GM12878 (cell line): ENCODE measurements at regions not wholly inside any gene's neighbourhood (a gene's known extent, or its start where the extent isn't known, plus 50 kb on each side); places are given as distances from the start of the nearest gene placed in this dataset.

Experiments used
- ATAC-seq: fragments of 200-7000 bp; cut with Tn5 transposase; 3 replicates; pipeline ENCODE4 v1.9.1; 2020; ENCODE audit warnings: mild to moderate bottlenecking, moderate library complexity
- BruUV-seq: library from RNA; stranded (reverse); fragments of 400-500 nt; replicated peaks from 2 replicates; lab custom pipeline; 2021; lab: Mats Ljungman, UMichigan
- CTCF ChIA-PET: fragments of 300-600 bp; sonication (Branson Sonifier 250); formaldehyde crosslinking; extraction: SDS; loops from one replicate; lab custom pipeline; 2021; ENCODE audit warnings: inconsistent platforms; lab: Yijun Ruan, JAX
- POLR2A ChIA-PET: fragments of 350-600 bp; formaldehyde crosslinking; extraction: SDS; loops from one replicate; lab custom pipeline; 2021; ENCODE audit warnings: inconsistent platforms; lab: Charles Lee
- RAD21 ChIA-PET: fragments of 300-600 bp; sonication (Branson Sonifier 250); formaldehyde crosslinking; loops from one replicate; lab custom pipeline; 2023; ENCODE audit warnings: antibody characterized with exemption; ENCODE audit not compliant: unreplicated experiment; lab: Charles Lee
- SMC1A ChIA-PET: fragments of 300-600 bp; sonication (Branson Sonifier 250); formaldehyde crosslinking; loops from one replicate; lab custom pipeline; 2023; ENCODE audit not compliant: unreplicated experiment, uncharacterized antibody; lab: Charles Lee
- DNase-seq: peaks from one replicate; pipeline ENCODE4 v3.0.0-alpha.2; 2011; ENCODE audit warnings: low read depth, low spot score
- FAIRE-seq: peaks from 3 replicates; lab custom pipeline; 2011; peaks lifted over from hg19 to GRCh38; lab: Jason Lieb, UNC
- H2AFZ ChIP-seq: 2 replicates; pipeline ENCODE4 v1.6.0; 2011; ENCODE audit warnings: low read depth, low read length, control low read depth; ENCODE audit not compliant: control insufficient read depth
- H3K27ac ChIP-seq: 2 replicates; pipeline ENCODE4 v1.5.1; 2011; ENCODE audit warnings: control low read depth; ENCODE audit not compliant: control insufficient read depth, insufficient read depth
- H3K27me3 ChIP-seq, 2 experiments: replicated peaks in 1 of 2; 2 replicates each; pipeline versions ENCODE4 v1.6.0 to v1.6.1; 2011; ENCODE audit warnings: low read length in 1 of 2; ENCODE audit not compliant: control insufficient read depth in 2 of 2, insufficient read depth in 2 of 2
- H3K36me3 ChIP-seq, 2 experiments: 2 replicates each; pipeline ENCODE4 v1.5.1; 2011; ENCODE audit warnings: low read length in 1 of 2; ENCODE audit not compliant: control insufficient read depth in 2 of 2, insufficient read depth in 2 of 2
- H3K4me1 ChIP-seq: 2 replicates; pipeline ENCODE4 v1.6.1; 2011; ENCODE audit warnings: mild to moderate bottlenecking, low read length, moderate library complexity, mixed read lengths; ENCODE audit not compliant: control insufficient read depth, insufficient read depth
- H3K4me2 ChIP-seq: 2 replicates; pipeline ENCODE4 v1.6.0; 2011; ENCODE audit warnings: control low read depth; ENCODE audit not compliant: control insufficient read depth, insufficient read depth
- H3K4me3 ChIP-seq: fragments of 200-600 bp; sonication (generic); 2 replicates; pipeline ENCODE4 v1.5.1; 2016
- H3K79me2 ChIP-seq: 2 replicates; pipeline ENCODE4 v1.6.0; 2011; ENCODE audit warnings: low read length; ENCODE audit not compliant: control insufficient read depth, insufficient read depth
- H3K9ac ChIP-seq: 2 replicates; pipeline ENCODE4 v1.8.0; 2011; ENCODE audit warnings: low read length, control low read depth, mixed read lengths; ENCODE audit not compliant: control insufficient read depth, insufficient read depth
- H3K9me3 ChIP-seq: replicated peaks from 3 replicates; pipeline ENCODE4 v1.5.1; 2011; ENCODE audit warnings: mild to moderate bottlenecking, low read length; ENCODE audit not compliant: control insufficient read depth, insufficient read depth
- H4K20me1 ChIP-seq: 2 replicates; pipeline ENCODE4 v1.6.0; 2011; ENCODE audit not compliant: control insufficient read depth, insufficient read depth
- BHLHE40 ChIP-seq, 2 experiments: fragments of 450-650 bp in 1 of 2; IDR thresholded peaks; 2 replicates each; pipeline ENCODE4 v1.6.1; 2011 to 2017; ENCODE audit warnings: low read depth in 2 of 2, borderline replicate concordance in 1 of 2, improper control_type of control experiment in 1 of 2, low read length in 1 of 2, mild to moderate bottlenecking in 1 of 2
- ELK1 ChIP-seq: IDR thresholded peaks from 2 replicates; pipeline ENCODE4 v1.6.1; 2012; ENCODE audit warnings: low read depth, low read length, improper control_type of control experiment
- ETV6 ChIP-seq, 2 experiments: fragments of 450-650 bp in 1 of 2; IDR thresholded peaks in 1 of 2; conservative IDR thresholded peaks in 1 of 2; 2 replicates each; pipeline ENCODE4 v1.6.1; 2014; ENCODE audit warnings: antibody characterized with exemption in 1 of 2, borderline replicate concordance in 1 of 2, low read depth in 1 of 2, mild to moderate bottlenecking in 1 of 2, moderate library complexity in 1 of 2
- GATAD2B ChIP-seq: fragments of 450-650 bp; conservative IDR thresholded peaks from 2 replicates; pipeline ENCODE4 v1.6.1; 2017; ENCODE audit warnings: low read depth, mild to moderate bottlenecking, moderate library complexity
- NR2F1 ChIP-seq: fragments of 450-650 bp; conservative IDR thresholded peaks from 2 replicates; pipeline ENCODE4 v1.6.1; 2017; ENCODE audit warnings: mild to moderate bottlenecking
- POU2F2 ChIP-seq: IDR thresholded peaks from 3 replicates; pipeline ENCODE4 v1.6.1; 2011; ENCODE audit warnings: low read depth, mild to moderate bottlenecking, low read length, borderline replicate concordance
- PRDM15 ChIP-seq: fragments of 450-650 bp; formaldehyde crosslinking; IDR thresholded peaks from 2 replicates; pipeline ENCODE4 v1.4.0; 2020; ENCODE audit warnings: mild to moderate bottlenecking, moderate library complexity
- TCF7 ChIP-seq: IDR thresholded peaks from 2 replicates; pipeline ENCODE4 v1.6.1; 2014; ENCODE audit warnings: antibody characterized with exemption, borderline replicate concordance
- YBX1 ChIP-seq: fragments of 450-650 bp; IDR thresholded peaks from 2 replicates; pipeline ENCODE4 v1.6.1; 2016; ENCODE audit warnings: antibody characterized with exemption
- whole genome bisulfite sequencing: methylation state at CpG from one replicate; pipeline ENCODE4 v1.1.6; 2016; ENCODE audit warnings: low lambda C conversion rate; ENCODE audit not compliant: insufficient replicate concordance, insufficient coverage; ENCODE audit errors: missing lambda C conversion rate; 5-methylcytosine and 5-hydroxymethylcytosine counted together
- in situ Hi-C: fragments of 300-500 bp; cut with MboI; formaldehyde crosslinking; loops from 9 replicates; pipeline ENCODE4 v1.14.3; 2018; ENCODE audit warnings: mixed read lengths
- intact Hi-C: fragments of 100-400 bp; cut with micrococcal nuclease; formaldehyde crosslinking; loops from one replicate; pipeline ENCODE4 v1.14.2; 2022; ENCODE audit not compliant: unreplicated experiment

GRCh38 chr12:131353826-131354225, 357.1 kb upstream of the SFSWAP start:
- ATAC-seq (no peak), DNase-seq (no peak), FAIRE-seq (no peak)
- H3K27me3 ChIP-seq = no peaks in the 10 kb centered on the region
- no peaks in the 10 kb centered on the region; the same call in 2 of the 3 replicates for H3K9me3 ChIP-seq
- intact Hi-C loops (no loop called here), in situ Hi-C loops (no loop called here)
- H3K36me3 ChIP-seq = no peaks in the 10 kb centered on the region
- no peak overlapping the region for H3K4me3 ChIP-seq
- no peaks in the 10 kb centered on the region for H3K4me1 ChIP-seq
- ChIA-PET RAD21 (no interaction called here), POLR2A (no interaction called here), SMC1A (no interaction called here), CTCF (no interaction called here)
- no peak overlapping the region for H3K4me2 ChIP-seq
- no peak overlapping the region for H3K27ac ChIP-seq
- H3K79me2 ChIP-seq = no peaks in the 10 kb centered on the region
- no peak overlapping the region for H3K9ac ChIP-seq
- TF ChIP-seq GATAD2B (no peak), TCF7 (no peak), NR2F1 (no peak), ELK1 (no peak), POU2F2 (no peak)
- no peak overlapping the region for H2AFZ ChIP-seq
- no peaks in the 10 kb centered on the region for H4K20me1 ChIP-seq
- 2% methylated on average over 6 of the region's 6 CpGs for WGBS
- no TSS peak for BruUV-seq

- Histone ChIP-seq H3K79me2 (no peaks in the 10 kb centered on the region), H3K9ac (no peak overlapping the region), H3K4me3 (no peak overlapping the region), H3K4me2 (no peak overlapping the region), H3K9me3 (no peaks in the 10 kb centered on the region; the same call in 2 of the 3 replicates), H3K27ac (no peak overlapping the region), H2AFZ (no peak overlapping the region), H3K4me1 (no peaks in the 10 kb centered on the region), H4K20me1 (no peaks in the 10 kb centered on the region), H3K36me3 (no peaks in the 10 kb centered on the region), H3K27me3 (no peaks in the 10 kb centered on the region)
- 47% methylated on average over 28 of the region's 29 CpGs for WGBS
- RAD21 ChIA-PET = no interaction called here
- FAIRE-seq (no peak), DNase-seq (no peak), ATAC-seq (no peak)
- SMC1A ChIA-PET = no interaction called here
- no TSS peak for BruUV-seq
- CTCF ChIA-PET = no interaction called here
- POLR2A ChIA-PET = no interaction called here
- intact Hi-C loops (no loop called here), in situ Hi-C loops (no loop called here)
- TF ChIP-seq ETV6 (conservative IDR thresholded peaks at IDR 0.05 in 1 of 2, IDR thresholded peaks at IDR 0.05 in 1 of 2; ENCODE audit: borderline replicate concordance in 1 of 2, low read depth in 1 of 2) = no peak
- no peak for TF ChIP-seq BHLHE40 (IDR thresholded peaks at IDR 0.05; ENCODE audit: borderline replicate concordance in 1 of 2, low read depth in 2 of 2, low read length in 1 of 2)
- no peak for TF ChIP-seq PRDM15 (CRISPR knock-in tag)
- TF ChIP-seq YBX1 = no peak
Observed at GRCh38 chr12:131355361-131356245, 355.3 kb upstream of the SFSWAP start.
